ENCODE measurements at regions not wholly inside any gene's neighbourhood (a gene's known extent, or its start where the extent isn't known, plus 50 kb on each side); places are given as distances from the start of the nearest gene placed in this dataset.
A peak's percentile ranks its signal among the peaks of the same experiment; 100 is the strongest.

DNA sequence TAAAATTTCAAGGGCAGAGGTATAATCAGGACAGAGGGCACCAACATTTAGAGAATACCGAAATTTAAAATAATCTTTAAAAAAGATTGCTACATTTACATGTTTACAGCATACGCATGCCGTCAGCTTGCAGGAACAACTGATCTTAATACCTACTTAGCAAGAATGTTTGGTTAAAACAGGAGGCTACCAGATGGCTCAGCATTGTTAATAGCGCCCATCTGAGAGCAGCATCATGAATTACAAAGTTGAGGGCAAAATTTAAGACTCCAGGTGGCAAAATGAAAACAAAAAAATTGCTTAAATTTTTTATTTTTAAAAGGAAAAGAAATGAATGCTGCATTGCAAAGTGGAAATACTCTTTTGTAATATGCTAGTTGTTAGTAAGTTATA is 241.3 kb downstream of the C4orf33 start:
- no peak for DNase-seq (ENCODE audit: low read depth)
- H3K4me3 ChIP-seq (ENCODE audit: low read depth, low read length), result no peak overlapping the region
- no peak for TF ChIP-seq MYC (IDR thresholded peaks at IDR 0.05; ENCODE audit: low read depth, low read length)
- TF ChIP-seq, protein P1, sequence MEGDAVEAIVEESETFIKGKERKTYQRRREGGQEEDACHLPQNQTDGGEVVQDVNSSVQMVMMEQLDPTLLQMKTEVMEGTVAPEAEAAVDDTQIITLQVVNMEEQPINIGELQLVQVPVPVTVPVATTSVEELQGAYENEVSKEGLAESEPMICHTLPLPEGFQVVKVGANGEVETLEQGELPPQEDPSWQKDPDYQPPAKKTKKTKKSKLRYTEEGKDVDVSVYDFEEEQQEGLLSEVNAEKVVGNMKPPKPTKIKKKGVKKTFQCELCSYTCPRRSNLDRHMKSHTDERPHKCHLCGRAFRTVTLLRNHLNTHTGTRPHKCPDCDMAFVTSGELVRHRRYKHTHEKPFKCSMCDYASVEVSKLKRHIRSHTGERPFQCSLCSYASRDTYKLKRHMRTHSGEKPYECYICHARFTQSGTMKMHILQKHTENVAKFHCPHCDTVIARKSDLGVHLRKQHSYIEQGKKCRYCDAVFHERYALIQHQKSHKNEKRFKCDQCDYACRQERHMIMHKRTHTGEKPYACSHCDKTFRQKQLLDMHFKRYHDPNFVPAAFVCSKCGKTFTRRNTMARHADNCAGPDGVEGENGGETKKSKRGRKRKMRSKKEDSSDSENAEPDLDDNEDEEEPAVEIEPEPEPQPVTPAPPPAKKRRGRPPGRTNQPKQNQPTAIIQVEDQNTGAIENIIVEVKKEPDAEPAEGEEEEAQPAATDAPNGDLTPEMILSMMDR (IDR thresholded peaks at IDR 0.05; ENCODE audit: low read depth, low read length), result no peak
- TF ChIP-seq POLR2A (IDR thresholded peaks at IDR 0.05; ENCODE audit: extremely low read depth, insufficient read length), result no peak
- TF ChIP-seq, protein P2, sequence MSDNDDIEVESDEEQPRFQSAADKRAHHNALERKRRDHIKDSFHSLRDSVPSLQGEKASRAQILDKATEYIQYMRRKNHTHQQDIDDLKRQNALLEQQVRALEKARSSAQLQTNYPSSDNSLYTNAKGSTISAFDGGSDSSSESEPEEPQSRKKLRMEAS (IDR thresholded peaks at IDR 0.05; ENCODE audit: low read depth, low read length), result no peak

DNA sequence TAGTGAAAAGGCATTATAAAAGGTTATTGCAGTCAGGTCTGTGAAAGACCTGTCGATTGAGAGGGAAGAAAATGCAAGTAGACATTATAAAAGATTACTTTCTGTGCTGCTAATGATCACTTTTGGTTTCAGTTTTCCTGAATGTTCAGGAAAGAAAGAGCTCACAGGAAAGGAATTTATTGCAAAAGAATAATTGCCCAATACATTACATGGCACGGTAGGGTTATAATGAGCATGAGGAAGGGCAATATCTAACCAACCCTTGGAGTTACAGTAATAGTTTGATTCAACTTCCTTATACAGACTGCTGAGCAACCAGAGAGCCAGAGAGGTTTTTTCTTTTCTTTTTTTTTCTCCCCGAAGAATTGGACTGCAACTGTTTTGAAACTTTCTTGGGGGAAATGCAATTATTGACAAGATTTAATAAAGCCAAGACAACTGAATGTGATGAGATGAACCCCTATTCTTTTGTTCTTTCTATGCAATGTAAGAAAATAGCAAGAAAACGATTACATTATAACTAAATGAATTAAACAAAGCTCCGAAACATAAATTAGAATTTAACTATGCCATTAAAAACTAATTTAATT is 247.0 kb downstream of the C4orf33 start:
- H3K4me3 ChIP-seq (ENCODE audit: low read depth, low read length), result peak overlapping the region; percentile 35
- peak; percentile 82 for DNase-seq (ENCODE audit: low read depth)
- TF ChIP-seq, protein P1 (IDR thresholded peaks at IDR 0.05; ENCODE audit: low read depth, low read length), result no peak
- TF ChIP-seq POLR2A (IDR thresholded peaks at IDR 0.05; ENCODE audit: extremely low read depth, insufficient read length) (no peak), MYC (IDR thresholded peaks at IDR 0.05; ENCODE audit: low read depth, low read length) (0 out of 2 replicates have a peak, but pooled peaks have one; percentile 26)
- TF ChIP-seq, protein P2 (IDR thresholded peaks at IDR 0.05; ENCODE audit: low read depth, low read length), result no peak

DNA sequence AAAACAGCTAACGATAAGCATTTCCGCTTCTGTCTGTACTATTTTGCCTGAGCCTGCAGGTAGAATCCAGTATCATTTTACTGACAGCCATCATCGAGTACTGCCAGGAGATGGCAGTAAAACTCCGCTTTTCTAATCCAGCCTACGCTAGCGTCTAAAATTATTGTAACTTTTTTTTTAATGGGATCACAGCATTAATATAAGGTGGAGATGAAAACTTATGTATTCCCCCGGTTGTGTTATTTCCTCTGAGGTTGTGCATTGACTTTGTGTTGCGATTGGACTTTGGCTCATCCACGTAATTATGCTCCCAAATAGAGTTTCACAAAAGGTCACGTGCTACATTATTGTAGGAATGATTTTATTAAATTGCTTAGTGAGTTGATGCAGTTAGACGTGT is 248.1 kb downstream of the C4orf33 start:
- no peak overlapping the region for H3K4me3 ChIP-seq (ENCODE audit: low read depth, low read length)
- peak; percentile 66 for DNase-seq (ENCODE audit: low read depth)
- TF ChIP-seq, protein P1 (IDR thresholded peaks at IDR 0.05; ENCODE audit: low read depth, low read length), result peak; percentile 71
- TF ChIP-seq POLR2A (IDR thresholded peaks at IDR 0.05; ENCODE audit: extremely low read depth, insufficient read length), result no peak

DNA sequence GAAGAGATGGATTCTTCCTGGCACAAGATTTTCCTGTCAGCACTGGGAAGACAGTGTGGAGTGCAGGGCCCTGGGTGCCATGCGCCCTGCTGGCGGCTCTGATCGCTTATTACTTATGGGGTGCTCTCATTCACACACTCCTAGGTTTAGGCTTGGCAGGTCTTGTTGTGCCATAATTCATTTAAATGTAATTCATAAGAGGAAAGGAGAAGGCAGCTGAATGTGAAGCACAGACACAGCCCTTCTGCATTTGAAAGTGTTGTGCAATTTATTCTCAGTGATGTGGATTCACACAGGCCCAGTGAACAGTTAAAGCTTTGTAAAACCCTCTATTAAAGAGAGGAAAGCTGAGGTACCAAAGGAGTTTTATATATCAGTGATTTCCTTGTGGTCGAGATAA is 249.7 kb downstream of the C4orf33 start:
- TF ChIP-seq POLR2A (IDR thresholded peaks at IDR 0.05; ENCODE audit: extremely low read depth, insufficient read length) (no peak), MYC (IDR thresholded peaks at IDR 0.05; ENCODE audit: low read depth, low read length) (no peak)
- TF ChIP-seq, protein P2 (IDR thresholded peaks at IDR 0.05; ENCODE audit: low read depth, low read length), result no peak
- TF ChIP-seq, protein P1 (IDR thresholded peaks at IDR 0.05; ENCODE audit: low read depth, low read length), result no peak
- H3K4me3 ChIP-seq (ENCODE audit: low read depth, low read length), result no peak overlapping the region
- DNase-seq (ENCODE audit: low read depth), result no peak

DNA sequence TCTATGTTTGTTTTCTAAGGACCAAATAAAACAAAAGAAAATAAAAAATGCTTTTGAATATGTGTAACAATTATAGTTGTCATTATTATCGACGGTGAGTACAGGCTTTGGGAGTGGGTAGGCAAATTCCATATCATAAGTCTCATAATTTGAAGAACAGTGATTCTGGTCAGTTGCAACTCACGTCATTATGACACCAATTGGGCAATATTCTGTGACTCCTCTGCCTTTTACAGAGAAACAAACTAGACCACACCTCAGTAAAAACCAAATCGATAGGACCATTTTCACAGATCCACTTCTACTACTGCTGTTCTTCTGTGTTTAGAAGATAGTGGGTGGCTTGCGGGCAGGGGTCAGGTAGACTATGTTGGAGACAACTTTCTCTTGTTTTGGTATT is 250.1 kb downstream of the C4orf33 start:
- DNase-seq (ENCODE audit: low read depth), result no peak
- TF ChIP-seq, protein P1 (IDR thresholded peaks at IDR 0.05; ENCODE audit: low read depth, low read length), result no peak
- TF ChIP-seq, protein P2 (IDR thresholded peaks at IDR 0.05; ENCODE audit: low read depth, low read length), result no peak
- TF ChIP-seq POLR2A (IDR thresholded peaks at IDR 0.05; ENCODE audit: extremely low read depth, insufficient read length), result no peak
- TF ChIP-seq MYC (IDR thresholded peaks at IDR 0.05; ENCODE audit: low read depth, low read length), result no peak
- no peak overlapping the region for H3K4me3 ChIP-seq (ENCODE audit: low read depth, low read length)

DNA sequence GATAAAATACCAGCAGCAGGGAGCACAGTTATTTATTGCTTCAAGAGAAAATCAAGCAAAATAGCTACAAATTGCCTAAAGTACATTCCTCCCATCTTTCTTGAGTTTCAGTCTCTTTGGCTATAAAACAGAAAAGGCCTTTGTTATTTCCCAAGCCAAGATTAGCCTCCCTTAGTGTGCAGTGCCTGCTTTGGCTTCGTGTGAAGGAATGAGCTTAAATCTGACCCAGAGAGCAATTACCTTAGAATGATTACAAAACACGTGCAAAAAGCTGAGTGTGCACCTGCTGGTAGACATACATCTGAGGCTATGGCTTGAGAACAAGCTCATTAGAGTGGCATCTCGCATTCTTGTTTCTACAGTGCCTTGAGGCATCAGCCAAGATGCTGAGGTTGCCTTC is 250.8 kb downstream of the C4orf33 start:
- no peak overlapping the region for H3K4me3 ChIP-seq (ENCODE audit: low read depth, low read length)
- no peak for DNase-seq (ENCODE audit: low read depth)
- TF ChIP-seq, protein P1 (IDR thresholded peaks at IDR 0.05; ENCODE audit: low read depth, low read length), result no peak
- TF ChIP-seq POLR2A (IDR thresholded peaks at IDR 0.05; ENCODE audit: extremely low read depth, insufficient read length), result no peak
- no peak for TF ChIP-seq MYC (IDR thresholded peaks at IDR 0.05; ENCODE audit: low read depth, low read length)
- TF ChIP-seq, protein P2 (IDR thresholded peaks at IDR 0.05; ENCODE audit: low read depth, low read length), result no peak
